ENCODE measurements at regions not wholly inside any gene's neighbourhood (a gene's known extent, or its start where the extent isn't known, plus 50 kb on each side); places are given as distances from the start of the nearest gene placed in this dataset.

GRCh38 chr9:30744871-30745270, 1639.6 kb upstream of the ACO1 start:
- WGBS (ENCODE audit: insufficient coverage, low coverage, low lambda C conversion rate, missing lambda C conversion rate): 13% methylated on average over 2 of the region's 2 CpGs
- TF ChIP-seq CTCF (IDR thresholded peaks at IDR 0.05) (no peak), POLR2A (IDR thresholded peaks at IDR 0.05) (no peak)
- Histone ChIP-seq H3K27me3 (no peaks in the 10 kb centered on the region), H3K36me3 (no peaks in the 10 kb centered on the region), H3K27ac (no peak overlapping the region), H3K4me3 (no peak overlapping the region), H3K9me3 (no peaks in the 10 kb centered on the region), H3K4me1 (no peaks in the 10 kb centered on the region)
- ATAC-seq (no peak), DNase-seq (no peak)
- intact Hi-C loops (cut with DNase I): no loop called here

GRCh38 chr9:30746589-30746988, 1637.9 kb upstream of the ACO1 start:
- H3K27me3 ChIP-seq: no peaks in the 10 kb centered on the region
- DNase-seq: no peak
- no peak overlapping the region for H3K4me3 ChIP-seq
- no peak for ATAC-seq
- no peak overlapping the region for H3K27ac ChIP-seq
- TF ChIP-seq POLR2A (IDR thresholded peaks at IDR 0.05) (no peak), CTCF (IDR thresholded peaks at IDR 0.05) (no peak)
- H3K36me3 ChIP-seq: no peaks in the 10 kb centered on the region
- H3K9me3 ChIP-seq: no peaks in the 10 kb centered on the region
- H3K4me1 ChIP-seq: no peaks in the 10 kb centered on the region
- intact Hi-C loops (cut with DNase I): no loop called here

- no peak for TF ChIP-seq POLR2A (IDR thresholded peaks at IDR 0.05)
- TF ChIP-seq CTCF (IDR thresholded peaks at IDR 0.05): no peak
- Histone ChIP-seq H3K36me3 (no peaks in the 10 kb centered on the region), H3K27ac (no peak overlapping the region), H3K27me3 (no peaks in the 10 kb centered on the region), H3K4me1 (no peaks in the 10 kb centered on the region), H3K4me3 (no peak overlapping the region), H3K9me3 (no peaks in the 10 kb centered on the region)
- intact Hi-C loops (cut with DNase I): no loop called here
- ATAC-seq (peak in 1 of 4 donors; percentile 49), DNase-seq (no peak)
- no CpG with 5 or more reads among the region's 8 CpGs for WGBS (ENCODE audit: insufficient coverage, low coverage, low lambda C conversion rate, missing lambda C conversion rate)
These were observed 1626.7 kb upstream of the ACO1 start for GRCh38 chr9:30757723-30758122.

GRCh38 chr9:30758726-30759446, 1625.6 kb upstream of the ACO1 start:
- TF ChIP-seq CTCF (IDR thresholded peaks at IDR 0.05) (no peak), POLR2A (IDR thresholded peaks at IDR 0.05) (no peak)
- intact Hi-C loops (cut with DNase I): no loop called here
- Histone ChIP-seq H3K36me3 (no peaks in the 10 kb centered on the region), H3K9me3 (no peaks in the 10 kb centered on the region), H3K4me1 (no peaks in the 10 kb centered on the region), H3K27me3 (no peaks in the 10 kb centered on the region), H3K27ac (no peak overlapping the region), H3K4me3 (no peak overlapping the region)
- peak in 1 of 3 donors; percentile 36 for DNase-seq
- no peak for ATAC-seq
- 83% methylated on average over 1 of the region's 24 CpGs for WGBS (ENCODE audit: insufficient coverage, low coverage, low lambda C conversion rate, missing lambda C conversion rate)

GRCh38 chr9:30765318-30765717, 1619.1 kb upstream of the ACO1 start:
- WGBS (ENCODE audit: insufficient coverage, low coverage, low lambda C conversion rate, missing lambda C conversion rate): 53% methylated on average over 2 of the region's 2 CpGs
- no peaks in the 10 kb centered on the region for H3K4me1 ChIP-seq
- intact Hi-C loops (cut with DNase I): no loop called here
- no peak overlapping the region for H3K27ac ChIP-seq
- H3K4me3 ChIP-seq: no peak overlapping the region
- TF ChIP-seq CTCF (IDR thresholded peaks at IDR 0.05) (no peak), POLR2A (IDR thresholded peaks at IDR 0.05) (no peak)
- H3K9me3 ChIP-seq: no peaks in the 10 kb centered on the region
- no peaks in the 10 kb centered on the region for H3K36me3 ChIP-seq
- DNase-seq (no peak), ATAC-seq (no peak)
- H3K27me3 ChIP-seq: no peaks in the 10 kb centered on the region

Measured in right lobe of liver (tissue), 6 donors.